Chondrocyte (in vitro differentiated cells): ENCODE measurements at regions not wholly inside any gene's neighbourhood (a gene's known extent, or its start where the extent isn't known, plus 50 kb on each side); places are given as distances from the start of the nearest gene placed in this dataset.
"Not testable (repeated sequence)": the region's sequence is repeated elsewhere in the genome, so short reads cannot be mapped to it uniquely, and the experiment has no call there.

Experiments used
- DNase-seq: peaks from one replicate; pipeline ENCODE4 v3.0.0; 2021; ENCODE audit warnings: mixed read lengths, low spot score
- H3K27ac Mint-ChIP-seq: one replicate; pipeline ENCODE4 v1.8.0; 2021; ENCODE audit warnings: mild to moderate bottlenecking, moderate library complexity, mixed read lengths; ENCODE audit not compliant: unreplicated experiment
- H3K27me3 Mint-ChIP-seq: 2 replicates; pipeline ENCODE4 v1.8.0; 2021; ENCODE audit warnings: low read depth, mixed read lengths
- H3K36me3 Mint-ChIP-seq: 2 replicates; pipeline ENCODE4 v1.8.0; 2021; ENCODE audit warnings: low read depth, mixed read lengths
- H3K4me1 Mint-ChIP-seq: 2 replicates; pipeline ENCODE4 v1.8.0; 2021; ENCODE audit warnings: low read depth, mild to moderate bottlenecking, mixed read lengths
- H3K4me3 Mint-ChIP-seq: one replicate; pipeline ENCODE4 v1.8.0; 2021; ENCODE audit warnings: mild to moderate bottlenecking, moderate library complexity, mixed read lengths; ENCODE audit not compliant: unreplicated experiment
- H3K9me3 Mint-ChIP-seq: 2 replicates; pipeline ENCODE4 v1.8.0; 2021; ENCODE audit warnings: low read depth, mixed read lengths
- TF ChIP-seq, protein P1 (sequence below): fragments of 200-600 bp; sonication (generic); IDR thresholded peaks from 2 replicates; pipeline ENCODE4 v1.5.0; 2021; ENCODE audit warnings: antibody characterized with exemption, mild to moderate bottlenecking, moderate library complexity

DNA sequence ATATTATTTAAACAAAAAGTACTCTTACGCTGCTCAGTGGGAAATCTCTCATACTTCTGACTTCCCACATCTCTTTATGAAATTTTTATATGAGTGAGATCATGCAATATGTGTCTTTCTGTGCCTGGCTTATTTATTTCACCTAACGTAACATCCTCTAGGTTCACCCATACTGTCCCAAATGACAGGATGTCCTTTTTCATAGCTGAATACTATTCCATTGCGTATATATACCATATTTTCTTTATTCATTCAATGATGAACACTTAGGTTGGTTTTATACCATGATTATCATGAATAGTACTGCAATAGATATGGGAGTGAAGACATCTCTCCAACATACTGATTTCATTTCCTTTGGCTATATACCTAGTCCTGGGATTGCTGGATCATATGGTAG is 57.8 kb upstream of the TPP2 start:
- TF ChIP-seq, protein P1, sequence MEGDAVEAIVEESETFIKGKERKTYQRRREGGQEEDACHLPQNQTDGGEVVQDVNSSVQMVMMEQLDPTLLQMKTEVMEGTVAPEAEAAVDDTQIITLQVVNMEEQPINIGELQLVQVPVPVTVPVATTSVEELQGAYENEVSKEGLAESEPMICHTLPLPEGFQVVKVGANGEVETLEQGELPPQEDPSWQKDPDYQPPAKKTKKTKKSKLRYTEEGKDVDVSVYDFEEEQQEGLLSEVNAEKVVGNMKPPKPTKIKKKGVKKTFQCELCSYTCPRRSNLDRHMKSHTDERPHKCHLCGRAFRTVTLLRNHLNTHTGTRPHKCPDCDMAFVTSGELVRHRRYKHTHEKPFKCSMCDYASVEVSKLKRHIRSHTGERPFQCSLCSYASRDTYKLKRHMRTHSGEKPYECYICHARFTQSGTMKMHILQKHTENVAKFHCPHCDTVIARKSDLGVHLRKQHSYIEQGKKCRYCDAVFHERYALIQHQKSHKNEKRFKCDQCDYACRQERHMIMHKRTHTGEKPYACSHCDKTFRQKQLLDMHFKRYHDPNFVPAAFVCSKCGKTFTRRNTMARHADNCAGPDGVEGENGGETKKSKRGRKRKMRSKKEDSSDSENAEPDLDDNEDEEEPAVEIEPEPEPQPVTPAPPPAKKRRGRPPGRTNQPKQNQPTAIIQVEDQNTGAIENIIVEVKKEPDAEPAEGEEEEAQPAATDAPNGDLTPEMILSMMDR: no peak
- peaks cover 14% of the 10 kb centered on the region for H3K9me3 Mint-ChIP-seq
- peaks cover 34% of the 10 kb centered on the region for H3K27me3 Mint-ChIP-seq
- no peaks in the 10 kb centered on the region for H3K36me3 Mint-ChIP-seq
- DNase-seq: no peak
- H3K4me3 Mint-ChIP-seq: no peak overlapping the region
- H3K27ac Mint-ChIP-seq: no peak overlapping the region
- H3K4me1 Mint-ChIP-seq: no peaks in the 10 kb centered on the region

DNA sequence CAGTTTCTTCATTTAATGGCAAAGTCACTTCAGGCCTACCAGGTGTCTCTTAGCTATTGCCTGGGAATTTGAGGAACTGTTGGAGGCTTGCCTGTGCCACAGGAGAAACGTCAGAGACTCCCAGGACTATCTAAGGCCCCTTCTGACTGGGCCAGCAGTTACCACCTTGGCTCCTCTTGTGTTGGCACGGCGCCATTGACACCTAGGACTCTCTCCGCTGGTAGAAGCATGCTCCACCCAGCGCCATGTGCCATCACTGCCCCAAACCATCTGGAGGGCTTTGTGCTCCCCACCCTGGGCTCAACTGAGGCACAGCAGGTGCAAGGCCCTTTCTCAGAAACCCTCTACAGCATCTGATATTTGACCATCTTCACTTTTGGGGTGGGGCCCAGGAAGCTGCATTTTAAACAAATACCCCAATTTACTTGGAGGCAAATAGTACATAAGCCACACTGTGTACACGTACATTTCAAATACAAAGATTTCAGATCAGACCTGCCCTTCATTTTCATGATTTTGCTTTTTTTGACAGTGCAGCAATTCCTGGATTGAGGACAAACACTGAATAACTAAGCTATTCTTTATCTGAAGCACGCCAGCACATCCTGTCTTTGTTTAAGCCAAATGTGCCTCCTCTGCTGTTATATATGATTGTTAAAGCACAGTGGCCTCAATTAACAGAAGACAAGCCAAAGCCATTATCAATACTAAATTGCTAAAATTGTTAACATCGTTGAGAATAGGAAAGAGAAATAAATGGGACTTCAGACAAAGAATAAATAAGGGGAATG is 59.9 kb upstream of the TPP2 start:
- Mint-ChIP-seq H3K4me3 (no peak overlapping the region), H3K9me3 (peaks cover 4% of the 10 kb centered on the region), H3K4me1 (no peaks in the 10 kb centered on the region), H3K27ac (no peak overlapping the region), H3K36me3 (no peaks in the 10 kb centered on the region), H3K27me3 (peaks cover 31% of the 10 kb centered on the region)
- TF ChIP-seq, protein P1: no peak
- no peak for DNase-seq

DNA sequence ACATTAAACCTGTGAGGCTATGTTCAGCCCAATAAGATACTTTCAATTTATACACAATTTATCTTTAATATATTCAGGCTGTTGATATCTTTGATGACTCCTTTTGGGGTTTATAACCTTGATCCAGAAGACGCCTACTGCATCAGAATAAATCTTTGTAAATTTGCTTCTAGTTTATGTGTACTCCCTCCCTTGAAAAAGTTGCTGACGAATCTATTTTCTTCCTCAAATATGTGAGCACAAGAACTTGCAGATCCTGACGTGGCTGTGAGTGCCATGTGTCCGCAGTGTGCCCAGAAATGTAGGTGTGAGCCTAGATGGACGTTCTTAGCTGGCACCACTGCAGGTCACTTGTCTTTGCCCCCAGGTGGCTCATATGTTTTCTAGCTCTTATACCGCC is 60.6 kb upstream of the TPP2 start:
- Mint-ChIP-seq H3K9me3 (peaks cover 4% of the 10 kb centered on the region), H3K36me3 (no peaks in the 10 kb centered on the region), H3K4me1 (no peaks in the 10 kb centered on the region), H3K27me3 (peaks cover 33% of the 10 kb centered on the region), H3K27ac (no peak overlapping the region), H3K4me3 (no peak overlapping the region)
- TF ChIP-seq, protein P1: no peak
- no peak for DNase-seq

DNA sequence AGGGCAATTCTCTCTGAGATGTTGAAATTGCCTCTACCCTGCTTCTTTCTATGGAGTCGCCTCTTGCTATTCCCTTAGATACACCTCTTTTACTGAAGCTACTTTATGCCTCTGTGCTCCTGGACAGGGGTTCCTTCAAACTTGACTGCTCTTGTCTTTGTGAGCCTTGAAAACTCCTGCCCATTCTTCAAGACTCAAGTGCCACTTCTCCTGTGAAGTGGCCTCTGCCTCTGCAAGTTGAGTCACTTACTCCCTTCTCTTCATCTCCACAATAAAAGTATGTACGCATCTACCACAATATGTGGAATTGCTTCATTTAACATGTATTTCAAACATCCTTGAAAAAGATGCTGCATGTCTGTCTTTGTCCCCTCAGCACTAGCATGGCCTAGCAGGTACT is 66.0 kb upstream of the TPP2 start:
- TF ChIP-seq, protein P1: no peak

DNA sequence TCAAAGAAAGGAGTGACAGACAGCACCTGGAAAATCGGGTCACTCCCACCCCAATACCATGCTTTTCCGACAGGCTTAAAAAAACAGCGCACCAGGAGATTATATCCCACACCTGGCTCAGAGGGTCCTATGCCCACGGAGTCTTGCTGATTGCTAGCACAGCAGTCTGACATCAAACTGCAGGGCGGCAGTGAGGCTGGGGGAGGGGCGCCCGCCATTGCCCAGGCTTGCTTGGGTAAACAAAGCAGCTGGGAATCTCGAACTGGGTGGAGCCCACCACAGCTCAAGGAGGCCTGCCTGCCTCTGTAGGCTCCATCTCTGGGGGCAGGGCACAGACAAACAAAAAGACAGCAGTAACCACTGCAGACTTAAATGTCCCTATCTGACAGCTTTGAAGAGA is 74.5 kb upstream of the TPP2 start:
- not testable (repeated sequence) for H3K9me3 Mint-ChIP-seq, DNase-seq, H3K27ac Mint-ChIP-seq, H3K4me3 Mint-ChIP-seq, H3K27me3 Mint-ChIP-seq, H3K36me3 Mint-ChIP-seq, H3K4me1 Mint-ChIP-seq

More for the DNA sequence above, 66.0 kb upstream of the TPP2 start:
- no peak overlapping the region for H3K4me3 Mint-ChIP-seq
- H3K27ac Mint-ChIP-seq: no peak overlapping the region
- H3K4me1 Mint-ChIP-seq: no peaks in the 10 kb centered on the region
- H3K36me3 Mint-ChIP-seq: no peaks in the 10 kb centered on the region
- no peak for DNase-seq
- H3K27me3 Mint-ChIP-seq: peaks cover 27% of the 10 kb centered on the region
- no peaks in the 10 kb centered on the region for H3K9me3 Mint-ChIP-seq

DNA sequence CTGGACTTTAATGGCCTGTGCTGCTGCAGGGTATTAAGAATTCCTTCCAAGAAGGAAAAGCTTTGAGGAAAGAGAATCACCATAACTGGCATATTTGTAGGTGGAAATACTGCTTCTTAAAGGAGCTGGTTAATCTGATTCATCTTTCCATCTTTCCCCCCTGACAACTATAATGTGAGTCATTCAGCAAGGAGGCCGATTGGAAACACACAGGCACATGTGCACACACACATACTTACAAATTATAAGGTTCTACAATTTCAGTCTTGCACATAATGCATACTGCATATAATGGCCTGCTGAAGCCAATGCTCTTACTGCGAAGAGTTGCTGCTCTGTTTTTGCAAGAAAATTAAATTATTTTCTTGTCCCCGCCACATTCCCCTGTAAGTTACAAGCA is 78.8 kb upstream of the TPP2 start:
- Mint-ChIP-seq H3K9me3 (peaks cover 5% of the 10 kb centered on the region), H3K4me3 (no peak overlapping the region), H3K27ac (no peak overlapping the region), H3K27me3 (peaks cover 17% of the 10 kb centered on the region), H3K36me3 (no peaks in the 10 kb centered on the region), H3K4me1 (no peaks in the 10 kb centered on the region)
- DNase-seq: no peak
- TF ChIP-seq, protein P1: no peak
